Lung microvascular endothelial cell (primary cell): ENCODE measurements at regions not wholly inside any gene's neighbourhood (a gene's known extent, or its start where the extent isn't known, plus 50 kb on each side); places are given as distances from the start of the nearest gene placed in this dataset.
A peak's percentile ranks its signal among the peaks of the same experiment; 100 is the strongest.

Experiments
- DNase-seq, 2 donors: peaks; one replicate each; pipeline versions ENCODE4 v3.0.0 to v3.0.0-alpha.2; 2010; ENCODE audit warnings: low read depth in 2 of 2

DNA sequence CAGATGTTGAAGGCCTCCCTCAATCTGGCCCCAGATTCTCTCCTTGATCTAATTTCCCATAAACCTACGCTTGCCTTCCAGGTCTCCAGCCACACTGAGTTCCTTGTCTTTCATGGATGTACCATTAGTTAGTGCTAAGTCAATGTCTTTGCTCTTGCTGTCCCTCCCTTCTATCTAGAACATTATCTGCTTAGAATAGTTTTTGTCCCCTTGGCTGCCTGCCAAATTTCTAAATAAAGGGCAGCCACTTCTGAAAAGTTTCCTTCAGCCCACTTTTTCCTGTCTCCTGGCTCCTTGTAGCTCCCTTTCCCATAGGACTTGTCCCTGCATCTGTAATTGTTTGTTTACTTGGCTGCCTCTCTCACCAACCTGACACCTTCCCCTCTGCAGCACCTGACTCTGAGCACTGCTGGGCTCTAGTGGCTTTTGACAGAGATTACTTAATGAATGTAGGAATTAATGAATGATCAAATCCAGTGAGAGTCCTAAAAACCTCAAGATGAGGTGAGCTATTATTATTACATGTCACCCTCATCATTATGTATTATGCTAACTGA is 58.3 kb downstream of the CXCL12 start:
- no peak for DNase-seq

DNA sequence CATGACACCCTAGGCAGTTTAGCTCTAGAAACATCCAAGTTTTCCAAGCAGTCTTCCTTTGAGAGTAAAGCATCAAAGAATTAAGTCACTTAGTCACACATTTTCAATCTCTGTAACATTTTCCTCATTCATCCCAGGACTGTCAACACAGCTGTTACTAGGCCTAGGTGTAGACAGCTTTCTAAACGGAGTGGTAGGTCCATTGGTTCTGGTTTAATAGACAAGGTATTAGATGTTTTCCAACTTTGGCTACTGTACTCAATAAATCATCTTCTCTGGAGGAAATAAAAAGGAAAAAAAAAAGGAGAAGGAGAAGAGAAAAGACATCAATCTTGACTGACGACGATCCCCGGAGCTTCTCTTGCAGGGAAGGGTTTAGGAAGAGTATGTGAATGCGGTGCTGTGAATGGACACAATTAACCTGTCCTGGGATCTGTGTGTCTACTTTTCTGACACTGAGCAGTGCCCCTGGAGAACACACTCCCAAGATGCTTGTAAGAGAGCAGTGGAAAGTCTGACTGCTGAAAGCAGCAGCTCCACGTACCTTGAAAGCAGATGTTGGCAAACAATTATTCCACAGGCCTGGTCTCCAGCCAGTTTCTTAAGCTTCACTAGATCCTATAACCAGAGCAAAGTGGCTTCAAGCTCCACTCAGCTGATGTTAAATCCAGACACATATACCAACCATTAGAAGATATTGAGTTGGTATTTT is 59.1 kb downstream of the CXCL12 start:
- no peak for DNase-seq

DNA sequence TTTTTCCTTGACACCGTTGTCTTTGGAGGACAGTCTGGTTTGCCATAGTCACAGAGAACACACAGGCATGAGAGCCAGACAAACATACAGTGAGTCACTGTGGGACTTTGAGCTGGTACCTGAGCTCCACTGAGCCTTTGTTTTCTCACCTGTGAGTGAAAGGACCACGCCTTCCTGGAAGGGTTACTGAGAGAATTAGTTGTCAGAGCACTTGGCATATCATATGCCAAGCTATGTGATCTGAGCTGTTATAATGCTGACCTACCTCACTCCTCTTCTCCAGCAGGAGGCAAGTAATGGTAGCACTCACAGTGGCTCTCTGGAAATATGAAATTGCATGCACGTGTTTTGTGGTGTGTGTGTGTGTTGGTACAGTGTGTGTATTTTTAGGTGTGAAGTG is 59.7 kb downstream of the CXCL12 start:
- DNase-seq = no peak

DNA sequence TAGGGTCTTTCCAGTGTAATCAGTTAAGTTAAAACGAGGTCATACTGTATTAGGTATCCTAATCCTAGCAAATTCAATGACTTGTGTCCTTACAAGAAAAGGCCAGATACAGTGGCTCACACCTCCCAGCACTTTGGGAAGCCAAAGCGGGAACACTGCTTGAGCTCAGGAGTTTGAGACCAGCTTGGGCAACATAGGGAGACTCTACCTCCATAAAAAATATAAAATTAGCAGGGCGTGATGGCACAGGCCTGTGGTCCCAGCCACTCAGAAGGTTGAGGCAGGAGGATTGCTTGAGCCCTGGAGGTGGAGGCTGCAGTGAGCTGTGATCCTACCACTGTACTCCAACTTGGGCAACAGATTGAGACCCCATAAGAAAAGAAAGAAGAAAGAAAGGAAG is 61.1 kb downstream of the CXCL12 start:
- DNase-seq = no peak

DNA sequence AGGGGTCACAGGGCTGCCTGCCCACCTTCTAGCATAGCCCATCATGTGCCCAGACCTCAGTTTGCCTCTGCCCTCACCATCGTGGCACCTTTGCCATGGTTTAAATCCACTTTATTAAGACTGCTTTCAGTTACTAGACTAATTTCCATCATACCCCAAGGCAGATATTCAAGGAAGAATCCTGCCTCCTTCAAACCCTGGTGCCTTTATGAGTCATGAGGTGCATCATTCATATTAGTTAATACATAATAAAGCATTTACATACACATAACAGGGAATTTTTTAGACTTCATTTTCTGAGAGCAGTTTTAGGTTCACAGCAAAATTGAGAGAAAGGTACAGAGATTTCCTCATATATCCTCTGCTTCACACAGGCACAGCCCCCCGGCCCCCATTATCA is 62.8 kb downstream of the CXCL12 start:
- DNase-seq = no peak

DNA sequence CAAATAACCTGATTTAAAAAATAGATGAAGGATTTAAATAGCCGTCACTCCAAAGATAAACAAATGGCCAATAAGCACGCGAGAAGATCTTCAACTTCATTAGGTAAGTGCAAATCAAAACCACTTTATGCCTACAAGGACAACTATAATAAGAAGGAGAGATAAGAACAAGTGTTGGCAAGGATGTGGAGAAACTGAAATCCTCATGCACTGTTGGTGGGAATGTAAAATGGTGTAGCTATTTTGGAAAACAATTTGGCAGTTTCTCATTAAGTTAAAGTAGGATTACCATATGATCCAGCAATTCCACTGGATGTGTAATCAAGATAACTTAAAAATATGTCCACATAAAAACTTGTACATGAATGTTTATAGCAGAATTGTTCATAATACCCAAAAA is 64.1 kb downstream of the CXCL12 start:
- DNase-seq = no peak

DNA sequence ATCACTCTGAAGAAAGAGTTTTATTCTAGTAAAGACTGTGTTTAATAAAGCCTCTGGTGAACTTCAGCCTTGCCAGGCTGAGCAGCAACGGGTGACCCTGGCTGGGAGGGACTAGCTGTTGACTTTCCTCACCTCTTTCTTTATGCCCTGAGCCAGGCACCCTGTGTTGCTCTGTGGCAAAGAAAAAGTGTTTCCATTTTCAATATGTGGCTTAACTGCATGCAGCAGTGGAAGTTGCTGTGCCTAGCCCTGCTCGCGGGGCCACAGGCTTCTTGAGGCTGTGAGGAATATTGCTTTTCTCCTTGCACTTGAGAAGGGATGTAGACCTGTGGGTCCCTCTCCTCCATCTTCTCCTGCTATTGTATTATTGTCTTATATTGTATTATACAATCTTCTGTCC is 67.0 kb downstream of the CXCL12 start:
- no peak for DNase-seq

DNA sequence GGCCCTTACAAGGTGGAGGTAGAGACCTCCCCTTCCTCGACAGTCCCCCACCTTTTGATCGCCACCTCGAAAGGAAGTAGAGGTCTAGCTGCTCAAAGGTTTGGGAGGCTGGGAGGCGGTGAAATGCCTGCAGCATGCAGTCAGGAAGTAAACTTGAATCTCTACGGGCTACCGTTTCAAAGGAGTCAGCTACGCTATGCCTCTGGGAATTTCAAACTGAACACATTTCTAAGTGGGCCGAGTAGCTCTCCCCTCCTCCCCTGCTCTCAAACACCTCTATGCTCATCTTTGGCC is 68.0 kb downstream of the CXCL12 start:
- DNase-seq = no peak

DNA sequence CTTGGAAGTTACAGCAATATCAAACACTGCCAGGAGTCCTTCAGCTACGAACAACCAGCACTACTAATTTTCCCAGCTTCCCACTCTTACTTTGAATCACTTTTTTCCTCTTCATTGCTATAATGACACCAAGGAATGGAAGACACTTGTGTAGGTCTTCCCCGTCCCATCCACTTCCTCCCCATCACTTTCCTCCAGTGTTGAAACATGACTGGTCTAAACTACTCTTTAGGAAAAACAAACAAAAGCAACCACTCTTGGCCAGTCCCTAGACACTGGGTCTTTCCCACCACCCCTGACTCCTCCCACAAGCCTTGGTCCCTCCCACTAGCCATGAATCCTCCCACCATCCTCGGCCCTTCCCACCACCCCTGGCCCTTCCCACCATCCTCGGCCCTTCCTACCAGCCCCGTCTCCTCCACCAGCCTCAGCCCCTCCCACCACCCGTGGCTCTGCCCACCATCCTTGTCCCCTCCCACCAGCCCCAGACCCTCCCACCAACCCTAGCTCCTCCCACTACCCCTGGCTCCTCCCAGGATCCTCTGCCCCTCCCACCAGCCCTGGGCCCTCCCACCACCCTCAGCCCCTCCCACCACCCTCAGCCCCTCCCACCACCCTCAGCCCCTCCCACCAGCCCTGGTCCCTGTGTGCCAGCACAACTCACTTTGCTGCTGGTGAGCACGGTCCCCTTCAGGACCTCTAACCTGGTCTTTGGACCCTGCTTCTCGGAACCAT is 68.5 kb downstream of the CXCL12 start:
- DNase-seq = no peak

DNA sequence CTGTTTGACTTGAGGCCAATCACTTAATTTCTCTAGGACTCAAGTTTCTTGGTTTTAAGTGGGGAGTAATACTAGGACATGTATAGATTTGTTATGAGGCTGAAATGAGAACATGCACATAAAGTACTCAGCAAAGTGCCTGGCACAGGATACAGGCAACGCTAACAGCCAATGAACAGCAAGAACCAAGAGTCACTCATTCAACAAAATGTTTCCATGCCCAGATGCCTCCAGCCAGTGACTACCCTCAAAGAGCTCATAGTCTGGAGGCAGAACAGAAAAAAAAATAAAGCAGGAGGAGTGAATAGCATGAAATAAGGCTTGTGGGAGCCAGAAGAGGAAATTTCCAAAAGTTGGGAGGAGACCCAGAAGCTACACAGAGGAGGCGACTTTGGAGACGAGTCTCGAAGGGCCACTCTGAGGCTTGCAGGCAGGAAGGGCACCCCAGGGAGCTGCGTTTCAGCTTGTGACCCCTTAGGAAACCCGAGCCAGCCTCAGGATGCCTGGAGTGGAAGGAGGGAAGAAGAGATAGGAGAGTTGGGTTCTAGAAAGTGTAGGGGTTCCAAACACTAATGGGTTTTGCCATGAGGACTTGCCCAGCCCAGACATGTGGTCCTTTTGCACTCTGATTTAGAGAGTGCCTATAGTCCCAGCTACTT is 70.0 kb downstream of the CXCL12 start:
- no peak for DNase-seq

DNA sequence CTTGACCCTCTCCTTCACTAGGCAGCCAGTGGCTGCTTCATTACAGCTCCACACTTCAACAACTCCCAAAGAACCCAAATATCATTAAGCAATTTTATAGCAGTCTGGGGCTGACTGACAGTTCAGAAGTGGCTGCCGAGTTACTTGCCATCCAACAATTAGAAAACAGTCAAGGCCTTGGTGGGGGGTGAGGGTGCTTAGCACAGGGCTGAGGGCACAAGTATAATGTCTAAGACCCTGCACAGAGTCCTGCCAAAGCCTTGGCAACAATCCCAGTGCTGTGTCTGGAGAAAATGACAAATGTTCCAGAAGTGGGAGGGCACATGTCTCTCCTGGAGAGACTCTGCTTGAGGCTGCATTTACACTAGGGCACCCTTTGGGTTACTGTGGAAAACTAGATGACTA is 71.1 kb downstream of the CXCL12 start:
- no peak for DNase-seq

DNA sequence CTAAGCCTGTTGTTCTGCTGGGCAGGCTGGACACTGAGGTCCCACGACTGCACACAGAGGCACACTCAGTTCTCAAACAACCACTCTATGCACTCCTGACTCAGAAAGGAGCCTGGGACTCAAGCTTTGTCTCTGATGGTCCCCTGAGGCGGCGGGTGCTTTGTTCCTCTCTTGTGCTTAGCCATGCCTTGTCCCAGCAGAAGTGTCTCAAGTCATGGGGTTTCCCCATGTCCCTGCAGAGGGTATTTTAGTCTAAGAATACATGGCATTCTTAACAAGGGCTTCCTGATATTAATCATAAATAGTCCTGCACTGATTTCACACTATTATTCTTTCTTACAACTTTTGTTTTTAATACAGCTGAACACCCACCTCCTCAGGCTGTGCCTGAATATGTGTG is 72.5 kb downstream of the CXCL12 start:
- DNase-seq = no peak

DNA sequence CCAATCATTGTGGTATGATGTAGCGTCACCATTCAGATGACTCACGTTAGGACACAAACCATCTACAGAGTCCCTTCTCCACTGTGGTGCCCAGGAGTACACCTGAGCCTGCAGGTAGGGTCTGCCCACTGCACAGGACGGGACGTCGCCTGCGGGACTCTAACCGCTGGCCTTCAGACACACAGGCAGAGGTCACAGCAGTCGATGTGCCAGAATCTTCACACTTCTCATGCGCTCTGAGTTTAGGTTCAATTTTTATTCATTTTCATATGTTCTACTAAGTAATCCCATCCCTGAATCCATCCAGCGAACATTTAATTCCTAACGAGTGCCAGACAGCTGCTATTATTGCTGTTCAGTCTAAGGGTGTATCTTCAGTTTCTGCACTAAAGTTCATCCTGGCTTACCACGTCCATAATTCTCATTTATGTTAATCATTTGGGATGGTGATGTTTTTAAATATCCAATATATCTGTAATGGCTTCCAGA is 73.3 kb downstream of the CXCL12 start:
- DNase-seq = no peak

DNA sequence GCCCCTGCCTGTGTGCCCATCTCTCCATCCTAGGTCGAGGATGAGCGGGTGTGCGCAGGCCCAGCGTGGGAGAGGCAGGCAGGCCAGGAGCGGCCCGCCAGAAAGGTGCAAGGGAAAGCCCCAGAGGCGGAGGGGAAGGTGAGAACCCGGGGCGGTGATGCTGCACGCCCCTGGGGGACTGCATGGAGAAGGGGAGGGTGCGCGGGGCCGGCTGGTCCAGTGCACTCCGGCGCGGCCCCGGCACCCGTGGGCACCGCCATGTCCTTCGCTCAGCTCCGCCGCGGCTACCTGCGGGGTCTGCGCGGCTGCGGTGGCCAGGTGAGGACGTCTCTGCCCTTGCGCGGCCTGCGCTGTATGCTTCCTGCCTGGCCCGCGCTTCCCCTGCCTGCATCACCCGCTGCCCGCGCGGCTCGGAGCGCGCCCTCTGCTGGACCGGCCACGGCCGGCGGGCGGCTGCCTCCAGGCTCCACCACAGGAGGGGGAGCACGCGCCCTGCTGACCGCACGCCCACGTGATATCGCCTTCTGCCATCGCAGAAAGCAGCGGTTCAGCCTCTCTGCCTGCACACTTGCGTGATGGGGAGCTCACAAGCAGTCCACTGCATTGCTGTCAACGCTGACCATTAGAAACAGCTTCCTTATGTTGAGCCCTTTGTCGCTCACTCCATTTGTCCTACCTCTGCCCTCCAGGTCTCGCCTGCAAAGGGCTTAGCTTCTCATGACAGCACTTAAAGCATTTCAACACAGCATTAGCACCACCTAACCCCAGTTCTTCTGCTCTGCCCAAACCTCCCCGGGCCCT is 73.9 kb downstream of the CXCL12 start:
- DNase-seq = peak; percentile 81 to 83

DNA sequence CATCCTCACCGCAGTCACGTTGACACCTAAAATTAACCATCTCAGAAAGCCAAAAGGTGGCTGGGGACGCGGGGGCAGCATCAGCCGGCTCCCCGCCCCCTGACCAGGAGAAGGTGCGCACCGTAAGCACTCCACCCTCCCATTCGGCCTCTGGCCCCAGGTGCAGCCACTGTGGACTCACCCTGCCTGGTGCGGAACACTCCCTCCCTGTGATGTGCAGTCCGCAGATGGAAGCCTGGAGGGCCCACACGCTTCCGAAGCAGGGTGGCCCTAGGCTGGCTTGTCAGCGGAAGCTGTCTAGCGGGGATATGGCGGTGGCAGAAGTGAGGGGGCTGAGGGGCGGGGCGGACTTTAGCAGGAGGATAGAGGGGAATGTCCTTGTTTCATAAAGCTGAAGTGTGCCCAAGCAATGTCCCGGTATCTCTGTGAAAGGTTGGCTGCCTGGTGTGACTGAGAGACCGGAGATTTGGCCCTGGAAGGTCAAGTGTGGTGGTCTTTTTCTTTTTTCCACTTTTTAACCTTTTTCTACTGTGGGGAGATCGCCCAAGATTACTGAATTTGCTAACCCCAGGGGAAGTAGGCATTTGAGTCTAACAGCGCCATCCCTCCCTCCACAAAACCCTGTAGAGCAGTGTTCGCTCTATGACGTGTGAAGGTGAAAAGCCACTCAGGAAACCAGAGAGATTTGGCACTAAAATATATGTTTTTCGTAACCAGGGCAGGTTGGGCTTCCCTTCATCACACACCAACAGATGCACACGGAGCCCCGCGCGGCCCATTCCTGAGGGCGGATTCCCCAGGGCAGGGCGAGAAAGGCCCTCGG is 74.7 kb downstream of the CXCL12 start:
- no peak for DNase-seq

DNA sequence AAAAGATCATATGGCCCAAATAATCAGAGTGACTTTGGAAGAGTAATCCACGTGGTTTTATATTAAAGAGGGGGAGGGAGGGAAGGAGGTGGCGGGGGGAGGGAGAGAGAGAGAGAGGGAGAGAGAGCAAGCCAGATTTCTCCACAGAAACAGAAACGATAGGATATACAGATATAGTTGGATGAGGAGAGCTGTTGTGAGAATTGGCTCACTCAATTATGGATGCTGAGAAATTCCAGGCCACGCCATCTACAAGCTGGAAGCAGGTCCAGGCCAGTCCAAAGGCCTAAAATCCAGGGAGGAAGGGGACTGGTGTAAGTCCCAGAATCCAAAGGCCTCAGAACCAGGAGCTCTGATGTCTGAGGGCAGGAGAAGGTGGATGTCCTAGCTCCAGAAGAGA is 75.5 kb downstream of the CXCL12 start:
- no peak for DNase-seq

DNA sequence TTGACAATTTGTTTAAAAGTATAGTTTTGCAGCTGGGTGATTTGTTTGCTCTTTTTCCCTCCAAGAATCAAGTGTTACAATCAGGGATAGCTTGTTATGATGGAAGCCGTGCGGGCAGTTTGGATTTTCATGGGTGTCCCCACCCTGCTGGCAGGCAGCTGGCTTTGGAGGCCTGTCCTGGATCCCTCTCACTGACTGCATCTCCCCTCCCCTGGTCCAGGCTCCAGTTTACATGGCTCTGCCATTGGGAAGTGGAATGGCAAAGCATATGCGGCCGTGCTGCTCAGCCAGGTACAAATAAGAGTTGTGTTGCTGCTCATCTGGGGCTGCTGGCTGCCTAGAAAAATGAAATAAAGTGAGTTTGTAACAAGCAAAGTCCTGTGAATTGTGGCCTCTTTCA is 76.0 kb downstream of the CXCL12 start:
- no peak for DNase-seq

DNA sequence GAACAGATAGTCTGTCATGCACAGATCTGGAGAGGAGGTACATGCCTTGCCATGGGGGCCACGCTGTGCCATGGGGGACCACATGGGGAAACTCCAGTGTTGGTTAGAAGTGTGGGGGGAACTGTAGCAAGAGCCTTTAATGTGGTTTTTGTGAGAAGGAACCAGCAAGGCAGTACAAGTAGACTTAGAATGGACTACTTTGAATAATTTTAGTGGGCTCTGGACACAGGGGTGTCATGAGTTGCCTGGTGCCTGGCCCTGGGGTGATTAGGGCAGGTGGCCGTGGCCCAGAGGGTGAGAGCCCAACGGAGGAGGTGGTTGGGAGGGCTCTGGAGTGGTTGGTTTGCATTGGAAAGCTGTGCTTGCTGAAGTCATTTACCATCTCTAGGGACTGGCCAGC is 77.2 kb downstream of the CXCL12 start:
- DNase-seq = no peak

DNA sequence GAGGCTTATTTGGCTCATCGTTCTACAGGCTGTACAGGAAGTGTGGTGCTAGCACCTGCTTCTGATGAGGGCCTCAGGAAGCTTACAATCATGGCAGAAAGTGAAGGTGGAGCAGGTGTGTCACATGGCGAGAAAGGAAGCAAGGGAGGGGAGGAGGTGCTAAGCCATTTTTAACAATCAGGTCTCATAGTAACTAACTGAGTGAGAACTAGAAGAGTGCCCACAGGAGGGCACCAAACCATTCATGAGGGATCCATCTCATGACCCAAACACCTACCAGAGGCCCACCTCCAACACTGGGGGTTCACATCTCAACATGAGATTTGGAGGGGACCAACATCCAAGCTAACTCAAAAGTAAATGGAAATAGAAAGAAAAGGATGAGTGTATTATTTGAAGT is 78.1 kb downstream of the CXCL12 start:
- DNase-seq = no peak

DNA sequence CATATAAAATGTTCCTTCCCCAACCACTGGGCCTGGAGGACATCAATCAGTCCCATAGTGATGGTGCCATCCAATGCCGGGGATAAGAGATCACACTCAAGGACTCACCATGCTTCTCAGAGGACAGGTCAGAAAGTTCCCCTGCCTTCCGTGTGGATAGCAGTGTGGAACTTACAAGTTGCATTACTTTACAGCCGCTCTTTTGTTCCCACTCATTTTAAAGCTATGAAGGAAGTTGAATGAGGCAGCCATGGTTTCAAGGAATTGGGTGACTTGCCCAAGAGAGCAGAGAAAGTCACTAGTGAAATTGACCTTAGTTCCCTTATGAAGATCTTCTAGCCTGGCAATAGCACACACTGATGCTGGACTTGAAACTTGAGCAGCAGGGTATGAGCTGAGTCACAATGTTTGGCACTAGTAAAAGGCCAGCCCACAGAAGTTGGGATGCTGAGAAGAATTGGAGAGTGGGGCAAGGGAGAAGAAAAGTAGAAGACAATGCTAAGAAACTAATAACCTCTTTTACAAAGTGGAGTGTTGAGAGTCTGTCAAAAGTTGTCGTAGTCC is 78.7 kb downstream of the CXCL12 start:
- DNase-seq = no peak
